Progenitor cell of endocrine pancreas (in vitro differentiated cells): ENCODE measurements at regions not wholly inside any gene's neighbourhood (a gene's known extent, or its start where the extent isn't known, plus 50 kb on each side); places are given as distances from the start of the nearest gene placed in this dataset.

Source experiments
- DNase-seq: peaks from one replicate; pipeline ENCODE4 v3.0.0; 2021; ENCODE audit warnings: low spot score; ENCODE audit not compliant: unreplicated experiment
- H3K27ac Mint-ChIP-seq: 2 replicates; pipeline ENCODE4 v1.8.0; 2021; ENCODE audit warnings: mild to moderate bottlenecking, moderate library complexity, mixed read lengths
- H3K27me3 Mint-ChIP-seq: 2 replicates; pipeline ENCODE4 v1.8.0; 2021; ENCODE audit warnings: mixed read lengths
- H3K36me3 Mint-ChIP-seq: 2 replicates; pipeline ENCODE4 v1.8.0; 2022; ENCODE audit warnings: mixed read lengths; ENCODE audit not compliant: insufficient read depth
- H3K4me1 Mint-ChIP-seq: 2 replicates; pipeline ENCODE4 v1.8.0; 2021; ENCODE audit warnings: low read depth, mixed read lengths
- H3K4me3 Mint-ChIP-seq: 2 replicates; pipeline ENCODE4 v1.8.0; 2021; ENCODE audit warnings: low read depth, mild to moderate bottlenecking, moderate library complexity, mixed read lengths
- H3K9me3 Mint-ChIP-seq: 2 replicates; pipeline ENCODE4 v1.8.0; 2021; ENCODE audit warnings: low read depth, mixed read lengths
- TF ChIP-seq, protein P1 (sequence below): fragments of 200-600 bp; sonication (generic); IDR thresholded peaks from one replicate; pipeline ENCODE4 v1.5.0; 2021; ENCODE audit warnings: antibody characterized with exemption, mild to moderate bottlenecking; ENCODE audit not compliant: unreplicated experiment

DNA sequence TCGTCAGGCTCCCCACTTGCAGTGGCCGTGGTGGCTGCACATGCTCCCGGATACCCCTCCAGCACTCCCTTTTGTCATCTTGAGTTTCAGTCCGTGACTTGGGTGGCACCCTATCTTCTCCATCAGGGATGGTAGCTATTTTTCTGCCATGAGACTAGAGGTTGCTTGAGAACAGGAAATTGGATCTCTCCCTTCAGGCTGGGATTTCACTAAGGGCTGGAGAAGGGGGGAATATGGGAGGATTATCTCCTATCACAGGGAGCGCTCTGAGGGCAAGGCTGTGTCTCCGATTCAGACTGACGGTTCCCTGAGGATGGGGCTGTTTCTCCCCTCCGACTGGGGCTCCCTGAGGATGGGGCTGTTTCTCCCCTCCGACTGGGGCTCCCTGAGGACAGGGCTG, 123.1 kb downstream of the MRPL14 start:
- TF ChIP-seq, protein P1, sequence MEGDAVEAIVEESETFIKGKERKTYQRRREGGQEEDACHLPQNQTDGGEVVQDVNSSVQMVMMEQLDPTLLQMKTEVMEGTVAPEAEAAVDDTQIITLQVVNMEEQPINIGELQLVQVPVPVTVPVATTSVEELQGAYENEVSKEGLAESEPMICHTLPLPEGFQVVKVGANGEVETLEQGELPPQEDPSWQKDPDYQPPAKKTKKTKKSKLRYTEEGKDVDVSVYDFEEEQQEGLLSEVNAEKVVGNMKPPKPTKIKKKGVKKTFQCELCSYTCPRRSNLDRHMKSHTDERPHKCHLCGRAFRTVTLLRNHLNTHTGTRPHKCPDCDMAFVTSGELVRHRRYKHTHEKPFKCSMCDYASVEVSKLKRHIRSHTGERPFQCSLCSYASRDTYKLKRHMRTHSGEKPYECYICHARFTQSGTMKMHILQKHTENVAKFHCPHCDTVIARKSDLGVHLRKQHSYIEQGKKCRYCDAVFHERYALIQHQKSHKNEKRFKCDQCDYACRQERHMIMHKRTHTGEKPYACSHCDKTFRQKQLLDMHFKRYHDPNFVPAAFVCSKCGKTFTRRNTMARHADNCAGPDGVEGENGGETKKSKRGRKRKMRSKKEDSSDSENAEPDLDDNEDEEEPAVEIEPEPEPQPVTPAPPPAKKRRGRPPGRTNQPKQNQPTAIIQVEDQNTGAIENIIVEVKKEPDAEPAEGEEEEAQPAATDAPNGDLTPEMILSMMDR: no peak
- no peak overlapping the region for H3K4me3 Mint-ChIP-seq
- peaks cover 3% of the 10 kb centered on the region for H3K36me3 Mint-ChIP-seq
- no peaks in the 10 kb centered on the region for H3K9me3 Mint-ChIP-seq
- peaks cover 7% of the 10 kb centered on the region for H3K4me1 Mint-ChIP-seq
- no peak overlapping the region for H3K27ac Mint-ChIP-seq
- no peak for DNase-seq
- H3K27me3 Mint-ChIP-seq: peaks cover 33% of the 10 kb centered on the region

DNA sequence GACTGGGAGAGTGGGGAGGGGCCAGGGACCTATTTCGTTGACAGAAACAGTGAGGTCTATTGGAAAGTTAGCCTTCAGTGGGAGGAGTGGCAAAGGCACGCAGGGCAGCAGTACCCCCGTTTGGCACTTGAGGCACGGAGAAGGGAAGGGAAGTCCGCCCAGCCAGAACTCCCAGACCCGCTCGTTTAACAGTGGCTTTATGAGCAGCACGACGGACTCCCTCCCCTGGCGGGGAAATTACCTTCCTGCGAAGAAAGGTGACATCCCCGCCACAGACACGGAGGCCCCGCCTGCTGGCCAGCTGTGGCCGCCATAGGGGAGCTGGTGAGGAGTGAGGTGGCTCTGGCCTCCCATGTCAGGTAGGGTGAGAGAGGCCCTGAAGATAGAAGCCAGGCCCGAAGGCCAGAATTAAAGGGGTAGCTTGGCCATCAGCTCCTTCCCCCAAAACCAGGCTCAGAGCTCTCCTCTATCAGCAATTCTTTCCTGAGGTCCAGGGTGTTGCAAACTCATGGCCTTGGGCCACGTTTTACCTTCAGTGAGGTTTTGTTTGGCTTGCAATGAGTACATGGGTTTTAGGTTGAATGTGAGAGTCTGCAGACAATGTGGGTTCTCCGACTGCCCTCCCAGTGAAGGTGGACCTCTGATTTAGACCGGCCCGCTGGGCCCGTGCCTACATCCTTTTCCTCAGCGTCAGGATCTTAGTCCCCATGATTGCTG, 123.7 kb downstream of the MRPL14 start:
- H3K27me3 Mint-ChIP-seq: peaks cover 29% of the 10 kb centered on the region
- H3K4me1 Mint-ChIP-seq: peaks cover 7% of the 10 kb centered on the region
- H3K27ac Mint-ChIP-seq: no peak overlapping the region

DNA sequence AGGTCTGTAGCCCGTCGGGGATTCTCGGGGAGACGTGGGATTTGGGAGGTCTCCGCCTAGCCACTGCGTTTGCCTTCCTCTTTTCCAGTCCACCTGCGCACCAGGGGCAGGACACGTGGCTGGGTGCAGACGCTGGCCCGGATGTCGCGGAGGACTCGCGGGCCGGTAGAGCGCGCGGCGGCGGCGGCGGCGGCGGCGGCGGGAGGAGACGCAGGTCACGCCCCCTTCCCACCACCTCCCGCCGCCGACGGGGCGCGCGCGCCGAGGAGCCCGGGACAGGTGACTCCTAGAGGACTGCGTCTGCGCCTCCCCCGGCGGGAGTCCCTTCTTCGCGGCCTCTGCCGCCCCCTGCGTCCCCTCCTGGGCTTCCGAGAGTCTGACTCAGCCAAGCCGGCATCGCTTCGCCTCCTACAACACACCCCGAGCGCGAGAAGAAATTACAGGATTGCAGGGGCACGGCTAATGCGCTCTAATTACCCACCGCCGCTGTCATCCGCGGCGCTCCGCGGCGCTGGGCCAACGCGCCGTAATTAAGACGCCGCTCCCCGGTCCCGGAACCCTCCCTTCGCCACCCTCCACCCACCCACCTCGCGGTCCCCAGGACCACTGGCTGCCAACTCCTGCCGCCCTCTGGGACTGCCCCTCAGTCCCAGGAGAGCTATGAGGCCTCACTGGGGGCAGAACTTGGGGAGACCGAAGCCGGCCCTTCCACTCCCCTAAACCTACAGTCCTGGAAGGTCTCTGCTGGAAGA, 124.5 kb downstream of the MRPL14 start:
- peaks cover 4% of the 10 kb centered on the region for H3K9me3 Mint-ChIP-seq
- peaks cover 7% of the 10 kb centered on the region for H3K4me1 Mint-ChIP-seq
- peak overlapping the region; percentile 37 for H3K27ac Mint-ChIP-seq
- H3K4me3 Mint-ChIP-seq: peak overlapping the region; percentile 64
- H3K27me3 Mint-ChIP-seq: peaks cover 28% of the 10 kb centered on the region
- peaks cover 5% of the 10 kb centered on the region for H3K36me3 Mint-ChIP-seq
- peak; percentile 71 for DNase-seq
- TF ChIP-seq, protein P1: peak; percentile 28

More for the DNA sequence above, 123.7 kb downstream of the MRPL14 start:
- H3K9me3 Mint-ChIP-seq: peaks cover 4% of the 10 kb centered on the region
- DNase-seq: no peak
- TF ChIP-seq, protein P1: no peak
- peaks cover 5% of the 10 kb centered on the region for H3K36me3 Mint-ChIP-seq
- peak overlapping the region; percentile 64 for H3K4me3 Mint-ChIP-seq

DNA sequence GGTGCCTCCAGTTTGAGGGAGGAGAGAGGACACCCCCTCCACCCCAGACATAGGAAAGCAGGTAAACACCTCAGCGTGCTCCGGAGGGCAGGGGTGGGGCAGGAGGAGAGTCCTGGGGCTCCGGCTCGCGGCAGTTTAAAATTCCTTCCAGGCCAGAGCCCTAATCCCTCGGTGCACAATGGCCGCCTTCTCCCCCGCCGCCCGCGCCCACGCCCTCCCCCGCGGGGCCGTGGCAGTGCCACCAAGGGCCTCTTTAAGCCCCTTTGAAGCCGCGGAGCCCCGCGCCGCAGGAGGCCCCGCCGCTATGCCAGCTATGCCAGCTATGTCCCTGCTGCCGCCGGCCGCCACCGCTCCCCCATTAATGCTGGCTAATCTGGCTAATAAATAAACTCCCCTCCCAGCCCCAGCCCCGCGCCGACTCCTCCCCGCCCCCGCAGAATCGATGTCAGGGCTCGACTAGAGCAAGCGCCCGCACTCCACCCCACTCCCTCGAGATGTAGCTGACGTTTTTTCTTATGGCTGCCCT, 125.1 kb downstream of the MRPL14 start:
- TF ChIP-seq, protein P1: no peak
- Mint-ChIP-seq H3K4me1 (peaks cover 7% of the 10 kb centered on the region), H3K27ac (peak overlapping the region; percentile 88), H3K4me3 (peak overlapping the region; percentile 49), H3K27me3 (peaks cover 25% of the 10 kb centered on the region), H3K36me3 (peaks cover 5% of the 10 kb centered on the region), H3K9me3 (peaks cover 4% of the 10 kb centered on the region)
- peak; percentile 73 for DNase-seq

DNA sequence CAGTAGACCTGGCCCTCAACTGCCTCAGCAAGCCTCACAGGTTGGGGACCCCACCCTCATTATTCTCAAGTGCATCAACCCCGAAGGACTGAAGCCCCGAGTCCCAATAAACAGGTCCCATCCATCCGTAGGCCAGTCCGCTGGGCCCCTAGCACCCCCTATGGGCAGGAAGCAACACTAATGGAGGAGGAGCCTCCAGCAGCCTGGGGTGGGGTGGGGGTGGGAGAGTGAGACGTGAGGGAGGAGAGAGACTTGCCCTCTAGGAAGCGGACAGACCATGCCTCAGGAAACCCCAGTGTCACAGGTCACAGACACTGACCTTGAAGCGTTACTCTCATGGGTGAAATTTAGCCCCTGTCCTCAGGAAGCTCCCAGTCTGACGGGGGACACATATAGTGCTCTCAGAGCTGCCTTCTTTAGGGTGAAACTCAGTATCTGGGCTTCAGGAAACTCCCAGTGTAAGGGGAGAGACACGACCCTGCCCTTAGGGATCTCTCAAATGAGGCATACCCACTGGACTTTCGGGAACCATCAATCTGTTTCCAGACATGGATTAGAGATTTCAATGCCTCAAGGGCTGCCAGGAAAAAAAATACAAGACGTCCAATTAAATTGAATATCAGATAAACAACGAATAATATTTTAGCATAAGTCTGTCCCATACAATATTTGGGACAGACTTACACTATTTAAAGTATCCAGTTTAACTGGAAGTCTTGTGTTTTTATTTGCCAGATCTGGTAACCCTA, 125.8 kb downstream of the MRPL14 start:
- DNase-seq: no peak
- TF ChIP-seq, protein P1: peak; percentile 42
- Mint-ChIP-seq H3K4me3 (peak overlapping the region; percentile 21), H3K4me1 (peaks cover 7% of the 10 kb centered on the region), H3K27me3 (peaks cover 23% of the 10 kb centered on the region), H3K27ac (peak overlapping the region; percentile 88), H3K9me3 (peaks cover 4% of the 10 kb centered on the region), H3K36me3 (peaks cover 5% of the 10 kb centered on the region)
